ENCODE measurements at regions not wholly inside any gene's neighbourhood (a gene's known extent, or its start where the extent isn't known, plus 50 kb on each side); places are given as distances from the start of the nearest gene placed in this dataset.

GRCh38 chr7:67598469-67598868 lies 601.8 kb downstream of the TYW1 start:
- TF ChIP-seq CTCF (IDR thresholded peaks at IDR 0.05; ENCODE audit: low read depth, low read length, missing control alignments) = no peak
- in situ Hi-C loops (cut with HindIII; ENCODE audit: low pct_ligation_motif_present, low sequenced_read_pairs) = no loop called here
- Histone ChIP-seq H3K36me3 (replicated peaks) (no peaks in the 10 kb centered on the region), H3K27me3 (replicated peaks) (no peaks in the 10 kb centered on the region), H3K4me3 (ENCODE audit: low read depth, low read length) (no peak overlapping the region), H3K27ac (no peak overlapping the region)
- DNase-seq = no peak

- DNase-seq = no peak
- H3K27ac ChIP-seq = no peak overlapping the region
- no peak for TF ChIP-seq CTCF (IDR thresholded peaks at IDR 0.05; ENCODE audit: low read depth, low read length, missing control alignments)
- no peak overlapping the region for H3K4me3 ChIP-seq (ENCODE audit: low read depth, low read length)
- no peaks in the 10 kb centered on the region for H3K27me3 ChIP-seq (replicated peaks)
- no peaks in the 10 kb centered on the region for H3K36me3 ChIP-seq (replicated peaks)
- in situ Hi-C loops (cut with HindIII; ENCODE audit: low pct_ligation_motif_present, low sequenced_read_pairs) = no loop called here
Observed at GRCh38 chr7:67599331-67600062, 602.9 kb downstream of the TYW1 start.

- no peak overlapping the region for H3K4me3 ChIP-seq (ENCODE audit: low read depth, low read length)
- H3K27ac ChIP-seq = no peak overlapping the region
- in situ Hi-C loops (cut with HindIII; ENCODE audit: low pct_ligation_motif_present, low sequenced_read_pairs) = no loop called here
- no peak for DNase-seq
- no peak for TF ChIP-seq CTCF (IDR thresholded peaks at IDR 0.05; ENCODE audit: low read depth, low read length, missing control alignments)
- H3K36me3 ChIP-seq (replicated peaks) = no peaks in the 10 kb centered on the region
- H3K27me3 ChIP-seq (replicated peaks) = no peaks in the 10 kb centered on the region
Observed at GRCh38 chr7:67602246-67602887, 605.7 kb downstream of the TYW1 start.

GRCh38 chr7:67604461-67605386 lies 608.1 kb downstream of the TYW1 start:
- Histone ChIP-seq H3K27me3 (replicated peaks) (no peaks in the 10 kb centered on the region), H3K27ac (no peak overlapping the region), H3K36me3 (replicated peaks) (no peaks in the 10 kb centered on the region), H3K4me3 (ENCODE audit: low read depth, low read length) (no peak overlapping the region)
- in situ Hi-C loops (cut with HindIII; ENCODE audit: low pct_ligation_motif_present, low sequenced_read_pairs) = no loop called here
- no peak for DNase-seq
- no peak for TF ChIP-seq CTCF (IDR thresholded peaks at IDR 0.05; ENCODE audit: low read depth, low read length, missing control alignments)

GRCh38 chr7:67608806-67609205 lies 612.2 kb downstream of the TYW1 start:
- TF ChIP-seq CTCF (IDR thresholded peaks at IDR 0.05; ENCODE audit: low read depth, low read length, missing control alignments) = no peak
- no peak overlapping the region for H3K4me3 ChIP-seq (ENCODE audit: low read depth, low read length)
- in situ Hi-C loops (cut with HindIII; ENCODE audit: low pct_ligation_motif_present, low sequenced_read_pairs) = no loop called here
- no peaks in the 10 kb centered on the region for H3K27me3 ChIP-seq (replicated peaks)
- no peaks in the 10 kb centered on the region for H3K36me3 ChIP-seq (replicated peaks)
- no peak for DNase-seq
- H3K27ac ChIP-seq = no peak overlapping the region
